ENCODE measurements at regions not wholly inside any gene's neighbourhood (a gene's known extent, or its start where the extent isn't known, plus 50 kb on each side); places are given as distances from the start of the nearest gene placed in this dataset.

DNA sequence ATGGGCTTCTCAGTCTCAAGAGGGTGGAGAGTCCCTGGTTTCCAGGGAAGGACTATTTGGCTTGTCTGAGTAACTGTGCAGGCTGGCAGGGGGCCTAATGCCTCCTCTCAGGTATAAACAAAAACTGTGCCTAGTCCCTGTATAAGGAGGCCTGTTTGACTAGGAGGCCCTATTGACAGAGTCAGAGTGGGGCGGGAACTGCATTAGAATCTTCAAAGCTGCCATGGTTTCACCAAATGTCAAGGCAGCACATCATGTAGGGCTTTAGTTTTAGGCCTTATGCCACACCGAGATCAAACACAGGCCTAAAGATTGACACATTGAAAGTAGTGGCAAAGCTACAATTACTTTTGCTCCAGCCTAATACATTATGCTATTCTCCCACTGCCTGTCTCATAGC lies 611.5 kb upstream of the B3GAT1 start (continued):
- TF ChIP-seq TEAD4 (CRISPR knock-in tag; IDR thresholded peaks at IDR 0.05): no peak

DNA sequence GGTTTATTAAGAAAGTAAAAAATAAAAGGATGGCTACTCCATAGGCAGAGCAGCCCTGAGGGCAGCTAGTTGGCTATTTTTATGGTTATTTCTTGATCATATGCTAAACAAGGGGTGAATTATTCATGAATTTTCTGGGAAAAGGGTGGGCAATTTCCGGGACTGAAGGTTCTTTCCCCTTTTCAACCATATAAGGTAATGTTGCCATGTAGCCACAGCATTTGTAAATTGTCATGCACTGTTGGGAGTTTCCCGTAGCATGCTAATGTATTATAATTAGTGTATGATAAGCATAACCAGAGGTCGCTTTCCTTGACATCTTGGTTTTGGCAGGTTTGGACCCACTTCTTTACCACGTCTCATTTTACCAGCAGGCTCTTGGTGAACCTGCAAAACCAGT lies 610.4 kb upstream of the B3GAT1 start:
- POLR2A ChIA-PET: no interaction called here
- DNase-seq (ENCODE audit: low spot score): no peak
- CTCF ChIA-PET: no interaction called here
- Mint-ChIP-seq H3K36me3 (peaks cover 20% of the 10 kb centered on the region), H3K4me3 (no peak overlapping the region), H3K27ac (no peak overlapping the region), H3K4me1 (peaks cover 18% of the 10 kb centered on the region), H3K27me3 (ENCODE audit: low read depth) (peaks cover 7% of the 10 kb centered on the region), H3K9me3 (peaks cover 28% of the 10 kb centered on the region)
- TF ChIP-seq TCF7 (CRISPR knock-in tag; IDR thresholded peaks at IDR 0.05; ENCODE audit: low read depth): no peak
- no peak for TF ChIP-seq TEAD4 (CRISPR knock-in tag; IDR thresholded peaks at IDR 0.05)
- TF ChIP-seq ZNF425 (CRISPR knock-in tag; conservative IDR thresholded peaks at IDR 0.05): no peak
- TF ChIP-seq CDX4 (CRISPR knock-in tag; IDR thresholded peaks at IDR 0.05; ENCODE audit: borderline replicate concordance): no peak
- TF ChIP-seq ZNF512 (CRISPR knock-in tag; IDR thresholded peaks at IDR 0.05; ENCODE audit: borderline replicate concordance): no peak
- TF ChIP-seq ATF1 (CRISPR knock-in tag; IDR thresholded peaks at IDR 0.05): no peak
- TF ChIP-seq USF1 (CRISPR knock-in tag; IDR thresholded peaks at IDR 0.05): no peak
- no peak for TF ChIP-seq SP1 (CRISPR knock-in tag; conservative IDR thresholded peaks at IDR 0.05)
- TF ChIP-seq, protein P1, sequence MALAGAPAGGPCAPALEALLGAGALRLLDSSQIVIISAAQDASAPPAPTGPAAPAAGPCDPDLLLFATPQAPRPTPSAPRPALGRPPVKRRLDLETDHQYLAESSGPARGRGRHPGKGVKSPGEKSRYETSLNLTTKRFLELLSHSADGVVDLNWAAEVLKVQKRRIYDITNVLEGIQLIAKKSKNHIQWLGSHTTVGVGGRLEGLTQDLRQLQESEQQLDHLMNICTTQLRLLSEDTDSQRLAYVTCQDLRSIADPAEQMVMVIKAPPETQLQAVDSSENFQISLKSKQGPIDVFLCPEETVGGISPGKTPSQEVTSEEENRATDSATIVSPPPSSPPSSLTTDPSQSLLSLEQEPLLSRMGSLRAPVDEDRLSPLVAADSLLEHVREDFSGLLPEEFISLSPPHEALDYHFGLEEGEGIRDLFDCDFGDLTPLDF (CRISPR knock-in tag; IDR thresholded peaks at IDR 0.05): no peak
- TF ChIP-seq, protein P2, sequence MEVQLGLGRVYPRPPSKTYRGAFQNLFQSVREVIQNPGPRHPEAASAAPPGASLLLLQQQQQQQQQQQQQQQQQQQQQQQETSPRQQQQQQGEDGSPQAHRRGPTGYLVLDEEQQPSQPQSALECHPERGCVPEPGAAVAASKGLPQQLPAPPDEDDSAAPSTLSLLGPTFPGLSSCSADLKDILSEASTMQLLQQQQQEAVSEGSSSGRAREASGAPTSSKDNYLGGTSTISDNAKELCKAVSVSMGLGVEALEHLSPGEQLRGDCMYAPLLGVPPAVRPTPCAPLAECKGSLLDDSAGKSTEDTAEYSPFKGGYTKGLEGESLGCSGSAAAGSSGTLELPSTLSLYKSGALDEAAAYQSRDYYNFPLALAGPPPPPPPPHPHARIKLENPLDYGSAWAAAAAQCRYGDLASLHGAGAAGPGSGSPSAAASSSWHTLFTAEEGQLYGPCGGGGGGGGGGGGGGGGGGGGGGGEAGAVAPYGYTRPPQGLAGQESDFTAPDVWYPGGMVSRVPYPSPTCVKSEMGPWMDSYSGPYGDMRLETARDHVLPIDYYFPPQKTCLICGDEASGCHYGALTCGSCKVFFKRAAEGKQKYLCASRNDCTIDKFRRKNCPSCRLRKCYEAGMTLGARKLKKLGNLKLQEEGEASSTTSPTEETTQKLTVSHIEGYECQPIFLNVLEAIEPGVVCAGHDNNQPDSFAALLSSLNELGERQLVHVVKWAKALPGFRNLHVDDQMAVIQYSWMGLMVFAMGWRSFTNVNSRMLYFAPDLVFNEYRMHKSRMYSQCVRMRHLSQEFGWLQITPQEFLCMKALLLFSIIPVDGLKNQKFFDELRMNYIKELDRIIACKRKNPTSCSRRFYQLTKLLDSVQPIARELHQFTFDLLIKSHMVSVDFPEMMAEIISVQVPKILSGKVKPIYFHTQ (CRISPR knock-in tag; IDR thresholded peaks at IDR 0.05): no peak
- no peak for TF ChIP-seq ZNF416 (CRISPR knock-in tag; IDR thresholded peaks at IDR 0.05)
- TF ChIP-seq NFYB (CRISPR knock-in tag; conservative IDR thresholded peaks at IDR 0.05; ENCODE audit: low read depth): no peak
- no peak for TF ChIP-seq ZBTB21 (CRISPR knock-in tag; IDR thresholded peaks at IDR 0.05; ENCODE audit: borderline replicate concordance)
- TF ChIP-seq SMAD4 (CRISPR knock-in tag; IDR thresholded peaks at IDR 0.05): no peak
- ATAC-seq: no peak

GRCh38 chr11:135019899-135020298 lies 607.9 kb upstream of the B3GAT1 start:
- CTCF ChIA-PET: no interaction called here
- TF ChIP-seq PRRX2 (CRISPR knock-in tag; IDR thresholded peaks at IDR 0.05) (no peak), NR1H2 (CRISPR knock-in tag; IDR thresholded peaks at IDR 0.05) (no peak), IRF2 (CRISPR knock-in tag; IDR thresholded peaks at IDR 0.05; ENCODE audit: borderline replicate concordance, low read depth) (no peak), RORB (CRISPR knock-in tag; IDR thresholded peaks at IDR 0.05) (no peak), ZNF512 (CRISPR knock-in tag; IDR thresholded peaks at IDR 0.05; ENCODE audit: borderline replicate concordance) (no peak), ZBTB43 (CRISPR knock-in tag; IDR thresholded peaks at IDR 0.05) (no peak)
- TF ChIP-seq, protein P3, sequence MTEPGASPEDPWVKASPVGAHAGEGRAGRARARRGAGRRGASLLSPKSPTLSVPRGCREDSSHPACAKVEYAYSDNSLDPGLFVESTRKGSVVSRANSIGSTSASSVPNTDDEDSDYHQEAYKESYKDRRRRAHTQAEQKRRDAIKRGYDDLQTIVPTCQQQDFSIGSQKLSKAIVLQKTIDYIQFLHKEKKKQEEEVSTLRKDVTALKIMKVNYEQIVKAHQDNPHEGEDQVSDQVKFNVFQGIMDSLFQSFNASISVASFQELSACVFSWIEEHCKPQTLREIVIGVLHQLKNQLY (CRISPR knock-in tag; IDR thresholded peaks at IDR 0.05): no peak

More at GRCh38 chr11:135019899-135020298, 607.9 kb upstream of the B3GAT1 start:
- Mint-ChIP-seq H3K27me3 (ENCODE audit: low read depth) (peaks cover 7% of the 10 kb centered on the region), H3K4me1 (peaks cover 12% of the 10 kb centered on the region), H3K4me3 (no peak overlapping the region), H3K36me3 (peaks cover 20% of the 10 kb centered on the region), H3K27ac (no peak overlapping the region), H3K9me3 (peaks cover 34% of the 10 kb centered on the region)
- POLR2A ChIA-PET: no interaction called here
- ATAC-seq (no peak), DNase-seq (ENCODE audit: low spot score) (no peak)

Measured in WTC11 (cell line).